NCI-H345 (cell line): ENCODE measurements at regions not wholly inside any gene's neighbourhood (a gene's known extent, or its start where the extent isn't known, plus 50 kb on each side); places are given as distances from the start of the nearest gene placed in this dataset.

Source experiments
- DNase-seq: peaks from one replicate; lab custom pipeline; 2025; lab: John Stamatoyannopoulos, UW

GRCh38 chr3:43894176-43895049 lies 203.7 kb downstream of the ABHD5 start:
- DNase-seq = peak; percentile 88

GRCh38 chr3:43895573-43895972 lies 204.8 kb downstream of the ABHD5 start:
- DNase-seq = no peak

- no peak for DNase-seq
Observed at GRCh38 chr3:43902415-43902814, 211.7 kb downstream of the ABHD5 start.

GRCh38 chr3:43905157-43905556 lies 214.4 kb downstream of the ABHD5 start:
- DNase-seq = no peak

- DNase-seq = no peak
Observed at GRCh38 chr3:43906849-43907507, 216.2 kb downstream of the ABHD5 start.

GRCh38 chr3:43907508-43907858 lies 216.7 kb downstream of the ABHD5 start:
- no peak for DNase-seq

GRCh38 chr3:43908456-43908855 lies 217.7 kb downstream of the ABHD5 start:
- no peak for DNase-seq

GRCh38 chr3:43909149-43909548 lies 218.4 kb downstream of the ABHD5 start:
- no peak for DNase-seq

GRCh38 chr3:43910750-43911149 lies 220.0 kb downstream of the ABHD5 start:
- no peak for DNase-seq

GRCh38 chr3:43913036-43913948 lies 222.6 kb downstream of the ABHD5 start:
- no peak for DNase-seq

GRCh38 chr3:43914269-43914668 lies 223.5 kb downstream of the ABHD5 start:
- DNase-seq = no peak

GRCh38 chr3:43915546-43915945 lies 224.8 kb downstream of the ABHD5 start:
- no peak for DNase-seq

GRCh38 chr3:43917361-43917760 lies 226.6 kb downstream of the ABHD5 start:
- DNase-seq = no peak

- DNase-seq = no peak
Observed at GRCh38 chr3:43919029-43919428, 228.3 kb downstream of the ABHD5 start.

- no peak for DNase-seq
Observed at GRCh38 chr3:43921056-43921648, 230.4 kb downstream of the ABHD5 start.

GRCh38 chr3:43922374-43922773 lies 231.6 kb downstream of the ABHD5 start:
- no peak for DNase-seq

GRCh38 chr3:43923104-43923882 lies 232.6 kb downstream of the ABHD5 start:
- peak; percentile 62 for DNase-seq

GRCh38 chr3:43926055-43926454 lies 235.3 kb downstream of the ABHD5 start:
- DNase-seq = no peak

GRCh38 chr3:43932921-43933320 lies 242.2 kb downstream of the ABHD5 start:
- no peak for DNase-seq

GRCh38 chr3:43948013-43948412 lies 257.3 kb downstream of the ABHD5 start:
- no peak for DNase-seq

- DNase-seq = no peak
Observed at GRCh38 chr3:43949594-43949993, 258.9 kb downstream of the ABHD5 start.
